ENCODE measurements at regions not wholly inside any gene's neighbourhood (a gene's known extent, or its start where the extent isn't known, plus 50 kb on each side); places are given as distances from the start of the nearest gene placed in this dataset.

DNA sequence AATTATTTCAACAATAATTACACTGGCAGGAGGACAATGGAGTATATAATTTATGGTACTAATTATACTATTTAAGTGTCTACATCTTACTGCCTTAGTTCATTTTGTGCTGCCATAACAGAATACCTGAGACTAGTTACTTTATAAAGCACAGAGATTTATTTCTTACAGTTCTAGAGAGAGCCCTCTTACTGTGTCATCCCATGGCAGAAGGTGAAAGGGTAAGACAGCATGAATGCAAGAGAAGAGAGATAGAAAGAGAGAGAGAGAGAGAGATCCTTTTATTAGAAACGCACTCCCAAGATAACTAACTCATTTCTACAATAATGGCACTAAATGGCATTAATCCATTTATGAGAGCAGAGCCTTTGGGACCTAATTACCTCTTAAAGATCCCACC, 314.7 kb downstream of the EPM2A start:
- no peak for TF ChIP-seq POLR2A (IDR thresholded peaks at IDR 0.05)
- TF ChIP-seq, protein P1, sequence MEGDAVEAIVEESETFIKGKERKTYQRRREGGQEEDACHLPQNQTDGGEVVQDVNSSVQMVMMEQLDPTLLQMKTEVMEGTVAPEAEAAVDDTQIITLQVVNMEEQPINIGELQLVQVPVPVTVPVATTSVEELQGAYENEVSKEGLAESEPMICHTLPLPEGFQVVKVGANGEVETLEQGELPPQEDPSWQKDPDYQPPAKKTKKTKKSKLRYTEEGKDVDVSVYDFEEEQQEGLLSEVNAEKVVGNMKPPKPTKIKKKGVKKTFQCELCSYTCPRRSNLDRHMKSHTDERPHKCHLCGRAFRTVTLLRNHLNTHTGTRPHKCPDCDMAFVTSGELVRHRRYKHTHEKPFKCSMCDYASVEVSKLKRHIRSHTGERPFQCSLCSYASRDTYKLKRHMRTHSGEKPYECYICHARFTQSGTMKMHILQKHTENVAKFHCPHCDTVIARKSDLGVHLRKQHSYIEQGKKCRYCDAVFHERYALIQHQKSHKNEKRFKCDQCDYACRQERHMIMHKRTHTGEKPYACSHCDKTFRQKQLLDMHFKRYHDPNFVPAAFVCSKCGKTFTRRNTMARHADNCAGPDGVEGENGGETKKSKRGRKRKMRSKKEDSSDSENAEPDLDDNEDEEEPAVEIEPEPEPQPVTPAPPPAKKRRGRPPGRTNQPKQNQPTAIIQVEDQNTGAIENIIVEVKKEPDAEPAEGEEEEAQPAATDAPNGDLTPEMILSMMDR (IDR thresholded peaks at IDR 0.05) = no peak

Data from Peyer's patch (tissue), 4 donors.